ENCODE measurements at regions not wholly inside any gene's neighbourhood (a gene's known extent, or its start where the extent isn't known, plus 50 kb on each side); places are given as distances from the start of the nearest gene placed in this dataset.

GRCh38 chr9:8053501-8053900 is 253.9 kb upstream of the DMAC1 start:
- TF ChIP-seq POLR2AphosphoS5 (IDR thresholded peaks at IDR 0.05) (no peak), POLR2A (IDR thresholded peaks at IDR 0.05) (no peak), CTCF (IDR thresholded peaks at IDR 0.05) (no peak)
